SK-N-SH (cell line): ENCODE measurements at regions not wholly inside any gene's neighbourhood (a gene's known extent, or its start where the extent isn't known, plus 50 kb on each side); places are given as distances from the start of the nearest gene placed in this dataset.

Source experiments
- CTCF ChIA-PET: fragments of 300-600, 350-600 bp; formaldehyde crosslinking; extraction: SDS; loops from one replicate; lab custom pipeline; 2021; lab: Yijun Ruan, JAX
- POLR2A ChIA-PET: fragments of 350-600 bp; sonication (Branson Sonifier 250); formaldehyde crosslinking; extraction: SDS; loops from one replicate; lab custom pipeline; 2020; ENCODE audit warnings: antibody characterized with exemption, inconsistent platforms; lab: Yijun Ruan, JAX
- DNase-seq: peaks from one replicate; pipeline ENCODE4 v3.0.0; 2012
- H2AFZ ChIP-seq: fragments of 200-600 bp; sonication (generic); 2 replicates; pipeline ENCODE4 v1.8.1; 2016; ENCODE audit warnings: antibody characterized with exemption, mild to moderate bottlenecking, low read depth
- H3F3A ChIP-seq: fragments of 200-600 bp; sonication (generic); replicated peaks from 2 replicates; pipeline ENCODE3; 2016; ENCODE audit warnings: antibody characterized with exemption, mild to moderate bottlenecking; ENCODE audit not compliant: insufficient read depth
- H3K27ac ChIP-seq, 2 experiments: fragments of 200-500 bp in 1 of 2; fragments of 200-600 bp in 1 of 2; sonication (Bioruptor generic) in 1 of 2; sonication (generic), shearing (Covaris generic) in 1 of 2; 2 replicates each; pipeline versions ENCODE4 v1.5.1 to v1.6.1; 2014 to 2016; ENCODE audit warnings: low read depth in 2 of 2, inconsistent platforms in 1 of 2, low read length in 1 of 2, mild to moderate bottlenecking in 1 of 2, mixed read lengths in 1 of 2
- H3K27me3 ChIP-seq: fragments of 200-600 bp; sonication (generic), shearing (Covaris generic); 2 replicates; pipeline ENCODE4 v1.6.1; 2016; ENCODE audit warnings: mixed run types; ENCODE audit not compliant: insufficient read depth
- H3K36me3 ChIP-seq, 2 experiments: fragments of 200-500 bp in 1 of 2; fragments of 200-600 bp in 1 of 2; sonication (Bioruptor generic) in 1 of 2; sonication (generic) in 1 of 2; replicated peaks in 1 of 2; 2 replicates each; pipeline versions ENCODE3 to v1.5.1; 2014 to 2016; ENCODE audit warnings: low read length in 1 of 2, mild to moderate bottlenecking in 1 of 2; ENCODE audit not compliant: insufficient read depth in 2 of 2, control insufficient read depth in 1 of 2
- H3K4me1 ChIP-seq, 2 experiments: fragments of 200-500 bp in 1 of 2; fragments of 200-600 bp in 1 of 2; sonication (Bioruptor generic) in 1 of 2; sonication (generic), shearing (Covaris generic) in 1 of 2; 2 replicates each; pipeline versions ENCODE4 v1.5.1 to v1.6.1; 2014 to 2016; ENCODE audit warnings: low read depth in 1 of 2, low read length in 1 of 2, mixed run types in 1 of 2; ENCODE audit not compliant: insufficient read depth in 2 of 2, control insufficient read depth in 1 of 2
- H3K4me2 ChIP-seq: fragments of 200-600 bp; sonication (generic), shearing (Covaris generic); 2 replicates; pipeline ENCODE4 v1.6.1; 2017; ENCODE audit warnings: mixed run types
- H3K4me3 ChIP-seq, 2 experiments: fragments of 200-500 bp in 1 of 2; fragments of 200-600 bp in 1 of 2; sonication (Bioruptor generic) in 1 of 2; sonication (generic), shearing (Covaris generic) in 1 of 2; 2 replicates each; pipeline versions ENCODE4 v1.5.1 to v1.8.1; 2014 to 2016; ENCODE audit warnings: low read depth in 2 of 2, inconsistent platforms in 1 of 2, low read length in 1 of 2, mild to moderate bottlenecking in 1 of 2, mixed read lengths in 1 of 2, moderate library complexity in 1 of 2
- H3K79me2 ChIP-seq: fragments of 200-600 bp; sonication (generic); 2 replicates; pipeline ENCODE4 v1.8.1; 2017; ENCODE audit warnings: mild to moderate bottlenecking; ENCODE audit not compliant: insufficient read depth
- H3K9ac ChIP-seq: fragments of 200-600 bp; sonication (generic); 2 replicates; pipeline ENCODE4 v1.6.1; 2017; ENCODE audit warnings: mixed run types
- H3K9me2 ChIP-seq: fragments of 200-600 bp; sonication (generic); 2 replicates; pipeline ENCODE4 v1.6.1; 2017; ENCODE audit warnings: mixed run types
- H3K9me3 ChIP-seq: fragments of 200-600 bp; sonication (generic); 2 replicates; pipeline ENCODE4 v1.6.1; 2017; ENCODE audit warnings: mixed run types, mild to moderate bottlenecking, moderate library complexity
- H4K20me1 ChIP-seq: fragments of 200-600 bp; sonication (generic); 2 replicates; pipeline ENCODE4 v1.6.1; 2017; ENCODE audit warnings: mild to moderate bottlenecking, mixed run types; ENCODE audit not compliant: insufficient read depth
- CTCF ChIP-seq: fragments of 200-600 bp; sonication (generic); IDR thresholded peaks from 2 replicates; pipeline ENCODE4 v1.6.1; 2017; ENCODE audit warnings: antibody characterized with exemption, mild to moderate bottlenecking, moderate library complexity
- ELF1 ChIP-seq: IDR thresholded peaks from 2 replicates; pipeline ENCODE4 v1.4.0; 2012
- EP300 ChIP-seq, 2 experiments: IDR thresholded peaks; 2 replicates each; pipeline versions ENCODE4 v1.4.0 to v1.6.1; 2012; ENCODE audit warnings: borderline replicate concordance in 1 of 2, low read depth in 1 of 2, low read length in 1 of 2
- EZH2phosphoT487 ChIP-seq: fragments of 200-600 bp; sonication (generic); IDR thresholded peaks from 2 replicates; pipeline ENCODE4 v1.6.1; 2017; ENCODE audit warnings: low read depth, mixed run types, mild to moderate bottlenecking, antibody characterized with exemption, moderate library complexity, borderline replicate concordance
- FOSL2 ChIP-seq: IDR thresholded peaks from 2 replicates; pipeline ENCODE4 v1.4.0; 2012; ENCODE audit warnings: low read depth, mild to moderate bottlenecking, moderate library complexity, borderline replicate concordance
- FOXJ3 ChIP-seq: sonication (generic); formaldehyde crosslinking; IDR thresholded peaks from 2 replicates; pipeline ENCODE4 v1.5.1; 2020; ENCODE audit warnings: mild to moderate bottlenecking, missing genetic modification reagents
- FOXM1 ChIP-seq: IDR thresholded peaks from 2 replicates; pipeline ENCODE4 v1.4.0; 2012; ENCODE audit warnings: low read depth, mild to moderate bottlenecking
- GABPA ChIP-seq: IDR thresholded peaks from 2 replicates; pipeline ENCODE4 v1.4.0; 2012; ENCODE audit warnings: low read depth, mild to moderate bottlenecking
- IRF3 ChIP-seq: fragments of 150-350 bp; IDR thresholded peaks from 2 replicates; pipeline ENCODE4 v1.6.1; 2016; ENCODE audit warnings: mild to moderate bottlenecking, low read depth, low read length
- JUND ChIP-seq: IDR thresholded peaks from 2 replicates; pipeline ENCODE4 v1.4.0; 2012
- MAX ChIP-seq: IDR thresholded peaks from 2 replicates; pipeline ENCODE4 v1.4.0; 2012; ENCODE audit warnings: low read depth
- MXI1 ChIP-seq: IDR thresholded peaks from 2 replicates; pipeline ENCODE4 v1.6.1; 2012; ENCODE audit warnings: mild to moderate bottlenecking, low read depth, low read length, improper control_type of control experiment
- NRF1 ChIP-seq: IDR thresholded peaks from 2 replicates; pipeline ENCODE4 v1.6.1; 2012; ENCODE audit warnings: low read depth, mild to moderate bottlenecking, low read length
- RAD21 ChIP-seq: IDR thresholded peaks from 2 replicates; pipeline ENCODE4 v1.6.1; 2012; ENCODE audit warnings: mild to moderate bottlenecking, low read length
- RCOR1 ChIP-seq: fragments of 150-350 bp; IDR thresholded peaks from 2 replicates; pipeline ENCODE4 v1.6.1; 2017; ENCODE audit warnings: antibody characterized with exemption, low read length
- RFX5 ChIP-seq: IDR thresholded peaks from 2 replicates; pipeline ENCODE4 v1.6.1; 2012; ENCODE audit warnings: mild to moderate bottlenecking, improper control_type of control experiment, low read length
- RXRA ChIP-seq: IDR thresholded peaks from 2 replicates; pipeline ENCODE4 v1.4.0; 2012; ENCODE audit warnings: low read depth, mild to moderate bottlenecking, borderline replicate concordance
- TCF12 ChIP-seq: IDR thresholded peaks from 2 replicates; pipeline ENCODE4 v1.4.0; 2012
- TEAD4 ChIP-seq: IDR thresholded peaks from 2 replicates; pipeline ENCODE4 v1.4.0; 2012; ENCODE audit warnings: mild to moderate bottlenecking, borderline replicate concordance; ENCODE audit not compliant: insufficient read depth
- WGBS: methylation state at CpG from one replicate; pipeline ENCODE4 v1.1.6; 2017; ENCODE audit warnings: low lambda C conversion rate; 5-methylcytosine and 5-hydroxymethylcytosine counted together
- TF ChIP-seq, protein P1 (sequence below): IDR thresholded peaks from 2 replicates; pipeline ENCODE4; 2012
- TF ChIP-seq, protein P2 (sequence below): IDR thresholded peaks from 2 replicates; pipeline ENCODE4 v1.6.1; 2012; ENCODE audit warnings: mild to moderate bottlenecking, low read depth, low read length, moderate library complexity

- no peak for TF ChIP-seq EZH2phosphoT487
Measured at GRCh38 chr2:144230033-144230432, 289.9 kb downstream of the ZEB2 start (continued).

- 84% methylated on average over 1 of the region's 1 CpG for WGBS
- Histone ChIP-seq H3K36me3 (no peaks in the 10 kb centered on the region), H3K9me3 (no peaks in the 10 kb centered on the region), H3K9me2 (no peaks in the 10 kb centered on the region), H3F3A (no peaks in the 10 kb centered on the region), H2AFZ (no peak overlapping the region), H3K9ac (no peak overlapping the region), H4K20me1 (no peaks in the 10 kb centered on the region), H3K4me1 (peaks cover 8 to 15% of the 10 kb centered on the region in 2 experiments; a peak in 3 of 4 replicates), H3K79me2 (no peaks in the 10 kb centered on the region), H3K4me3 (no peak overlapping the region), H3K27me3 (no peaks in the 10 kb centered on the region), H3K4me2 (no peak overlapping the region), H3K27ac (no peak overlapping the region)
- POLR2A ChIA-PET = no interaction called here
- DNase-seq = no peak
- no peak for TF ChIP-seq IRF3
- TF ChIP-seq CTCF = no peak
- TF ChIP-seq TEAD4 = no peak
- no peak for TF ChIP-seq EP300 (IDR thresholded peaks at IDR 0.05; ENCODE audit: borderline replicate concordance in 1 of 2, low read depth in 1 of 2, low read length in 1 of 2)
- TF ChIP-seq, protein P1, sequence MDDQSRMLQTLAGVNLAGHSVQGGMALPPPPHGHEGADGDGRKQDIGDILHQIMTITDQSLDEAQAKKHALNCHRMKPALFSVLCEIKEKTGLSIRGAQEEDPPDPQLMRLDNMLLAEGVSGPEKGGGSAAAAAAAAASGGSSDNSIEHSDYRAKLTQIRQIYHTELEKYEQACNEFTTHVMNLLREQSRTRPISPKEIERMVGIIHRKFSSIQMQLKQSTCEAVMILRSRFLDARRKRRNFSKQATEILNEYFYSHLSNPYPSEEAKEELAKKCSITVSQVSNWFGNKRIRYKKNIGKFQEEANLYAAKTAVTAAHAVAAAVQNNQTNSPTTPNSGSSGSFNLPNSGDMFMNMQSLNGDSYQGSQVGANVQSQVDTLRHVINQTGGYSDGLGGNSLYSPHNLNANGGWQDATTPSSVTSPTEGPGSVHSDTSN = no peak
- no peak for TF ChIP-seq GABPA
- no peak for TF ChIP-seq RXRA
- no peak for TF ChIP-seq JUND
- TF ChIP-seq RCOR1 = no peak
- no peak for TF ChIP-seq RFX5
- TF ChIP-seq RAD21 = no peak
- no peak for TF ChIP-seq FOXJ3 (CRISPR knock-in tag)
- TF ChIP-seq FOSL2 = no peak
- no peak for TF ChIP-seq TCF12
- no peak for TF ChIP-seq MAX
- TF ChIP-seq, protein P2, sequence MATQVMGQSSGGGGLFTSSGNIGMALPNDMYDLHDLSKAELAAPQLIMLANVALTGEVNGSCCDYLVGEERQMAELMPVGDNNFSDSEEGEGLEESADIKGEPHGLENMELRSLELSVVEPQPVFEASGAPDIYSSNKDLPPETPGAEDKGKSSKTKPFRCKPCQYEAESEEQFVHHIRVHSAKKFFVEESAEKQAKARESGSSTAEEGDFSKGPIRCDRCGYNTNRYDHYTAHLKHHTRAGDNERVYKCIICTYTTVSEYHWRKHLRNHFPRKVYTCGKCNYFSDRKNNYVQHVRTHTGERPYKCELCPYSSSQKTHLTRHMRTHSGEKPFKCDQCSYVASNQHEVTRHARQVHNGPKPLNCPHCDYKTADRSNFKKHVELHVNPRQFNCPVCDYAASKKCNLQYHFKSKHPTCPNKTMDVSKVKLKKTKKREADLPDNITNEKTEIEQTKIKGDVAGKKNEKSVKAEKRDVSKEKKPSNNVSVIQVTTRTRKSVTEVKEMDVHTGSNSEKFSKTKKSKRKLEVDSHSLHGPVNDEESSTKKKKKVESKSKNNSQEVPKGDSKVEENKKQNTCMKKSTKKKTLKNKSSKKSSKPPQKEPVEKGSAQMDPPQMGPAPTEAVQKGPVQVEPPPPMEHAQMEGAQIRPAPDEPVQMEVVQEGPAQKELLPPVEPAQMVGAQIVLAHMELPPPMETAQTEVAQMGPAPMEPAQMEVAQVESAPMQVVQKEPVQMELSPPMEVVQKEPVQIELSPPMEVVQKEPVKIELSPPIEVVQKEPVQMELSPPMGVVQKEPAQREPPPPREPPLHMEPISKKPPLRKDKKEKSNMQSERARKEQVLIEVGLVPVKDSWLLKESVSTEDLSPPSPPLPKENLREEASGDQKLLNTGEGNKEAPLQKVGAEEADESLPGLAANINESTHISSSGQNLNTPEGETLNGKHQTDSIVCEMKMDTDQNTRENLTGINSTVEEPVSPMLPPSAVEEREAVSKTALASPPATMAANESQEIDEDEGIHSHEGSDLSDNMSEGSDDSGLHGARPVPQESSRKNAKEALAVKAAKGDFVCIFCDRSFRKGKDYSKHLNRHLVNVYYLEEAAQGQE = no peak
- TF ChIP-seq MXI1 = no peak
- TF ChIP-seq FOXM1 = no peak
- no peak for TF ChIP-seq NRF1
- TF ChIP-seq ELF1 = no peak
- CTCF ChIA-PET = no interaction called here
Measured at GRCh38 chr2:144229296-144229695, 290.6 kb downstream of the ZEB2 start.
